Urinary bladder (tissue), 3 donors: ENCODE measurements at regions not wholly inside any gene's neighbourhood (a gene's known extent, or its start where the extent isn't known, plus 50 kb on each side); places are given as distances from the start of the nearest gene placed in this dataset.
A peak's percentile ranks its signal among the peaks of the same experiment; 100 is the strongest.

ENCODE experiments used
- DNase-seq: peaks from one replicate; pipeline ENCODE4 v3.0.0-alpha.2; 2015; ENCODE audit errors: extremely low spot score
- H3K27ac ChIP-seq: one replicate; pipeline ENCODE4 v1.5.1; 2013; ENCODE audit warnings: low read depth, mild to moderate bottlenecking, moderate library complexity
- H3K36me3 ChIP-seq: one replicate; pipeline ENCODE4 v1.6.1; 2013; ENCODE audit warnings: mild to moderate bottlenecking, moderate library complexity; ENCODE audit not compliant: insufficient read depth
- H3K4me1 ChIP-seq: one replicate; pipeline ENCODE4 v1.6.1; 2013; ENCODE audit warnings: mild to moderate bottlenecking, moderate library complexity; ENCODE audit not compliant: insufficient read depth
- H3K4me3 ChIP-seq: one replicate; pipeline ENCODE4 v1.5.1; 2013; ENCODE audit warnings: low read depth, low read length
- WGBS: extraction: QIAGEN DNeasy Blood & Tissue Kit; methylation state at CpG from one replicate; pipeline ENCODE4 v1.1.7; 2013; 5-methylcytosine and 5-hydroxymethylcytosine counted together
- donor health status: healthy with polysubstance abuse.
- donor health status: healthy.

- no peaks in the 10 kb centered on the region for H3K36me3 ChIP-seq
- no peak for DNase-seq
- H3K27ac ChIP-seq, result no peak overlapping the region
- no peaks in the 10 kb centered on the region for H3K4me1 ChIP-seq
- 95% methylated on average over 1 of the region's 1 CpG for WGBS
- H3K4me3 ChIP-seq, result no peak overlapping the region
Observed at GRCh38 chr2:83705146-83705545, 753.9 kb downstream of the SUCLG1 start.

GRCh38 chr2:83703598-83703997 lies 755.5 kb downstream of the SUCLG1 start:
- 83% methylated on average over 1 of the region's 1 CpG for WGBS
- H3K36me3 ChIP-seq, result no peaks in the 10 kb centered on the region
- H3K4me3 ChIP-seq, result no peak overlapping the region
- DNase-seq, result no peak
- H3K4me1 ChIP-seq, result no peaks in the 10 kb centered on the region
- no peak overlapping the region for H3K27ac ChIP-seq

GRCh38 chr2:83696838-83697237 lies 762.2 kb downstream of the SUCLG1 start:
- WGBS, result 66% methylated on average over 4 of the region's 4 CpGs
- Histone ChIP-seq H3K27ac (no peak overlapping the region), H3K36me3 (no peaks in the 10 kb centered on the region), H3K4me1 (no peaks in the 10 kb centered on the region), H3K4me3 (no peak overlapping the region)
- DNase-seq, result no peak

- WGBS, result 82% methylated on average over 7 of the region's 7 CpGs
- DNase-seq, result no peak
- Histone ChIP-seq H3K4me1 (no peaks in the 10 kb centered on the region), H3K4me3 (no peak overlapping the region), H3K27ac (no peak overlapping the region), H3K36me3 (no peaks in the 10 kb centered on the region)
Observed at GRCh38 chr2:83695530-83695929, 763.5 kb downstream of the SUCLG1 start.

GRCh38 chr2:83695037-83695436 lies 764.0 kb downstream of the SUCLG1 start:
- DNase-seq, result no peak
- Histone ChIP-seq H3K27ac (no peak overlapping the region), H3K4me3 (no peak overlapping the region), H3K36me3 (no peaks in the 10 kb centered on the region), H3K4me1 (no peaks in the 10 kb centered on the region)
- WGBS, result 89% methylated on average over 13 of the region's 13 CpGs

- Histone ChIP-seq H3K4me1 (no peaks in the 10 kb centered on the region), H3K4me3 (no peak overlapping the region), H3K27ac (no peak overlapping the region), H3K36me3 (no peaks in the 10 kb centered on the region)
- DNase-seq, result no peak
Observed at GRCh38 chr2:83689402-83689801, 769.7 kb downstream of the SUCLG1 start.

- Histone ChIP-seq H3K4me1 (no peaks in the 10 kb centered on the region), H3K27ac (no peak overlapping the region), H3K36me3 (no peaks in the 10 kb centered on the region), H3K4me3 (no peak overlapping the region)
- no peak for DNase-seq
Observed at GRCh38 chr2:83686863-83687262, 772.2 kb downstream of the SUCLG1 start.

- DNase-seq, result no peak
- no peaks in the 10 kb centered on the region for H3K36me3 ChIP-seq
Observed at GRCh38 chr2:83674050-83674449, 785.0 kb downstream of the SUCLG1 start.

GRCh38 chr2:83665894-83666293 lies 793.2 kb downstream of the SUCLG1 start:
- Histone ChIP-seq H3K4me3 (no peak overlapping the region), H3K4me1 (no peaks in the 10 kb centered on the region), H3K36me3 (no peaks in the 10 kb centered on the region), H3K27ac (no peak overlapping the region)
- DNase-seq, result no peak
- 84% methylated on average over 2 of the region's 2 CpGs for WGBS

More at GRCh38 chr2:83674050-83674449, 785.0 kb downstream of the SUCLG1 start:
- Histone ChIP-seq H3K4me1 (no peaks in the 10 kb centered on the region), H3K27ac (no peak overlapping the region), H3K4me3 (no peak overlapping the region)
- 85% methylated on average over 3 of the region's 3 CpGs for WGBS

- Histone ChIP-seq H3K27ac (no peak overlapping the region), H3K36me3 (no peaks in the 10 kb centered on the region), H3K4me3 (no peak overlapping the region), H3K4me1 (no peaks in the 10 kb centered on the region)
- DNase-seq, result no peak
- 100% methylated on average over 1 of the region's 1 CpG for WGBS
Observed at GRCh38 chr2:83665154-83665553, 793.9 kb downstream of the SUCLG1 start.

- Histone ChIP-seq H3K4me3 (no peak overlapping the region), H3K36me3 (no peaks in the 10 kb centered on the region), H3K4me1 (no peaks in the 10 kb centered on the region), H3K27ac (no peak overlapping the region)
- 88% methylated on average over 1 of the region's 1 CpG for WGBS
- DNase-seq, result no peak
Observed at GRCh38 chr2:83661711-83662110, 797.4 kb downstream of the SUCLG1 start.

GRCh38 chr2:83654091-83654611 lies 804.9 kb downstream of the SUCLG1 start:
- H3K4me1 ChIP-seq, result no peaks in the 10 kb centered on the region
- H3K27ac ChIP-seq, result no peak overlapping the region
- H3K4me3 ChIP-seq, result no peak overlapping the region
- DNase-seq, result no peak
- 60% methylated on average over 1 of the region's 1 CpG for WGBS
- no peaks in the 10 kb centered on the region for H3K36me3 ChIP-seq

- DNase-seq, result peak; percentile 6
- H3K27ac ChIP-seq, result no peak overlapping the region
- no peaks in the 10 kb centered on the region for H3K36me3 ChIP-seq
- no peak overlapping the region for H3K4me3 ChIP-seq
- 20% methylated on average over 1 of the region's 1 CpG for WGBS
- H3K4me1 ChIP-seq, result no peaks in the 10 kb centered on the region
Observed at GRCh38 chr2:83650898-83651297, 808.2 kb downstream of the SUCLG1 start.

GRCh38 chr2:83650161-83650560 lies 808.9 kb downstream of the SUCLG1 start:
- no peaks in the 10 kb centered on the region for H3K36me3 ChIP-seq
- H3K4me3 ChIP-seq, result no peak overlapping the region
- WGBS, result 66% methylated on average over 2 of the region's 2 CpGs
- no peak for DNase-seq
- no peak overlapping the region for H3K27ac ChIP-seq
- H3K4me1 ChIP-seq, result no peaks in the 10 kb centered on the region

GRCh38 chr2:83640506-83640905 lies 818.6 kb downstream of the SUCLG1 start:
- DNase-seq, result no peak
- no peaks in the 10 kb centered on the region for H3K4me1 ChIP-seq

More at GRCh38 chr2:83640506-83640905, 818.6 kb downstream of the SUCLG1 start:
- Histone ChIP-seq H3K36me3 (no peaks in the 10 kb centered on the region), H3K27ac (no peak overlapping the region), H3K4me3 (no peak overlapping the region)
